ENCODE measurements at regions not wholly inside any gene's neighbourhood (a gene's known extent, or its start where the extent isn't known, plus 50 kb on each side); places are given as distances from the start of the nearest gene placed in this dataset.

- TF ChIP-seq CTCF (optimal IDR thresholded peaks at IDR 0.05 in 1 of 3, IDR thresholded peaks at IDR 0.05 in 1 of 3, conservative IDR thresholded peaks at IDR 0.05 in 1 of 3; ENCODE audit: extremely low read depth in 1 of 3, insufficient read depth in 2 of 3, low read length in 3 of 3) (no peak), EZH2 (IDR thresholded peaks at IDR 0.05; ENCODE audit: low read length) (no peak)
Observed at GRCh38 chr1:182264185-182264584, 127.4 kb downstream of the GLUL start.

Data from keratinocyte (primary cell).